Suppressor macrophage treated with lipopolysaccharide for 4 hours (primary cell): ENCODE measurements at regions not wholly inside any gene's neighbourhood (a gene's known extent, or its start where the extent isn't known, plus 50 kb on each side); places are given as distances from the start of the nearest gene placed in this dataset.

Experiments
- DNase-seq: peaks from one replicate; pipeline ENCODE4 v3.0.0-alpha.2; 2020

DNA sequence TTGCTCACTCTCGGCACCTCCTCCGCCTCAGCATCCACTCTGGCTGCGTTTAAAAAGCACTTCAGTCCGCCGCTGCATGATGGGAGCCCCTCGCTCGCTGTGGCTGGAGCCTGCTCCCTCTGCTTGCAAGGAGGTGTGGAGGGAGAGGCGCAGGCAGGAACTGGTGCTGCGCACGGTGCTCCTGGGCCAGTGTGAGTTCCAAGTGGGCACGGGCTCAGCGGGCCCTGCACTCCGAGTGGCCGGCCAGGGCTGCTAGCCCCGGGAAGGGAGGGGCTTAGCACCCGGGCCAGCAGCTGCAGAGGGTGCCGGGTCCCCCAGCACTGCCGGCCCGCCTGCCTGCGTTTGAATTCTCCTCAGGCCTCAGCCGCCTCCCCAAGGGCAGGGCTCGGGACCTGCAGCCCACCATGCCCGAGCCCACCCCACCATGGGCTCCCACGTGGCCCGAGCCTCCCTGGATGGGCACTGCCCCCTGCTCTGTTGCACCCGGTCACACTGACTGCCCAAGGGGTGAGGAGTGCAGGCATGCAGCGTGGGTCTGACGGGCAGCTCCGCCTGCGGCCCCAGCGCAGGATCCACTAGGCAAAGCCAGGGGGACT is 1599.5 kb downstream of the NCAM2 start:
- DNase-seq: no peak

DNA sequence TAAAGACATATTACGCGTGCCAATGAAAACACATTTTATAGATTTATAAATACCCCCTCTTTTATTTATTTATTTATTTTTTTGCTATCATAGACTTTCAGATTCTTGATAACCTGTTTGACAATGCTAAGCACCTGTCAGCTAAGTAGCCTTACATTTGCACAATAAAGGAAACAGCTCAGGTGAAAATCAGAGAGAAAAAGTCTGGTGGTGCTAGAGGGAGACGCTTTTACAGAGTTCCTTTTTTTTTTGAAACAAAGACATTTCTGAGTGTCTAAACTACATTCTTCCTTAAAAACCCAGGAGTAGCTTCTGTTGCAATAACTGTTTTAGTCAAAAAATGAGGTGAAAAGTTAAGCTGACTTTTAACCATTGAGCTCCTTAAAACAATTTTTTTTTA is 1611.6 kb downstream of the NCAM2 start:
- DNase-seq: no peak

DNA sequence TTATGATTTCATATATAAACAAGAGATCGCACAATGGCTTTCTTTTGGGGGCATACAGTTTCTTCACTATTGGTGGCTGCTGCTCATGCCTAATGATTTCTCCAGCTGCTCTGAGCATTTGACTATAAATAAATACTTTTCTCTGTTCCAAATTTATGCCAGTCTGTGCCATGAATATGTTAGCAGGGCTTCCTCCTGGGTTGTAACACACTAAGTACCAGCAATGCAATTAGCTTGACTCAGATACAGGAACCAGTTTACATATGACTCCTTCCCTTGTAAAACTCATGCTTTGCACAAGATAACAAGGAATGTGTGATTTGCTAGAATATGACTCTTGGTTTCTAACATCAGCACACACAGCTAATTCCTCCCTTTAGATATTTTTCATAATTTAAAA is 1629.7 kb downstream of the NCAM2 start:
- no peak for DNase-seq

DNA sequence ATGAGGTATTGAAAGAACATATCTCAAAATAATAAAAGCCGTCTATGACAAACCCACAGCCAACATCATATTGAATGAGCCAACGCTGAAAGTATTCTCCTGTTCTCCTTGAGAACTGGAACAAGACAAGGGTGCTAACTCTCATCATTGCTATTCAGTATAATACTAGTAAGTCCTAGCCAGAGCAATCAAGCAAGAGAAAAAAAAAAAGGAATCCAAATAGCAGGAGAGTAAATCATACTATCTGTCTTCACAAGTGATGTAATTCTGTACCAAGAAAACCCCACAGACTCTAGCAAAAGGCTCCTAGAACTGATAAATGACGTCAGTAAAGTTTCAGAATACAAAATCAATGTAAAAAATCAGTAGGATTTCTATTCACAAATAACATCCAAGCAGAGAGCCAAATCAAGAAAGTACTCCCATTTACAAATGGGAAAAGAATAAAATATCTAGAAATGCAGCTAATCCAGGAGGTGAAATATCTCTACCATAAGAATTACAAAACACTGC is 1632.8 kb downstream of the NCAM2 start:
- DNase-seq: no peak

DNA sequence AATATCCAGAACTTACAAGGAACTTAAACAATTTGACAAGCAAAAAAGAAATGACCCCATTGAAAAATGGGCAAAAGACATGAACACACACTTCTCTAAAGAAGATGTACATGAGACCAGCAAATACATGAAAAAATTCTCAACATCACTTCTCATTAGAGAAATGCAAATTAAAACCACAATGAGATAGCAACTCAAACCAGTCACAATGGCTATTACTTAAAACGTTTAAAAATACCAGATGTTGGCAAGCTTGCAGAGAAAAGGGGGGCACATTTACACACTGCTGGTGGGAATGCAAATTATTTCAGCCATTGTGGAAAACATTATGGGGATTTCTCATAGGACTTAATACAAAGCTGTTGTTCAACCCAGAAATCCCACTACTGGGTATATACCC is 1634.0 kb downstream of the NCAM2 start:
- no peak for DNase-seq

DNA sequence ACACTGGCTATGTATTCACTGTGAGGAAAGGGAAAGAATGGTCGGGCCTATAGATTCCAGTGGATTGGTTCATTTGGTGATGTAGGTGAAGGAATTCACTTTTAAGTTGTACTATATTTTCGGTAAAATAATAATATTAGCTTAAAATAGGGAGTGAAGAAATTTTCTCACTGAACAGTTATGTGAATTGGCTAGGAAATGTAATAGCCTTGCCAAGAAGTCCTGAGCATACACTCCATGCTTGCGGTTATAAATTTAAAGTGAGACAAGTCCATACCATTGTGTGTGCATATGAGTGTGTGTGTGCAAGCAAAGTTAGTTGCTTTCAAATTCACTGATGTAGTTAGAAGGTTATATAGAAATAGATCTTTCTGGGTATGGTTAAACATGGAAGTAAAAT is 1651.0 kb downstream of the NCAM2 start:
- DNase-seq: no peak

DNA sequence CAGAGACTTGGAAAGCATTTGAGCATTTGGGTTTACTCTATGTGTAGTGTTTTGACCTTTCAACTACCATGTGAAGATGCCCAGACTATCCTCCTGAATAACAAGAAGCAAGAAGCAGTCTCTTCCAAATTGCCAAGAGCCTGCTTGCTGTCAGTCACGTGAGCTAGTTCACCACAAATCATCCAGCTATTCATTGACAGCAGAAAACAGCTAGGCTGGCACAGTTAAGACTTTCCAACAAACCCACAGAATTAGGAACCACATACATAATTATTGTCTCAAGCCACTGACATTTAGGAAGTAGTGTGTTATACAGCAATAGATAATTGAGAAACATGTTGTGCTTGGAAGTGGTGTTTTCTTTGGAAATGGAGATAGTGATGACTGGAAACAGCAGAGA is 1652.0 kb downstream of the NCAM2 start:
- DNase-seq: no peak

DNA sequence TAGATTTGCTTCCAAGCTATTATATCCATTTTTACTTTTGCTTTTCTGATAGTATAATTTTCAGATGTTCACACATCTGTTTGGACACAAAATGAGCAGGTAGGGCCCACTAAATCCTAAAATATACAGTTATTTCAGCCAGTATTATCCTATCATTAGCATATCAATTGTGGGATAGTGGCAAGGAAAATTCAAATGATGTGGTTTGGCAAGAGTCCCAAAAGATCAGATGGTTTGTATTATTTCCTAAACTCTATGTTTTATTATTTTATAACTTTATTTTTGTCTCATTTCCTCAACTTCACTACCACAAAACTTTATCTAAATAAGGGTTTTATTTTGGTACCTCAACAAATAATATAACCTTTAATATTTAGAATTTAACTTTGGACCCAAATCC is 1659.6 kb downstream of the NCAM2 start:
- no peak for DNase-seq

DNA sequence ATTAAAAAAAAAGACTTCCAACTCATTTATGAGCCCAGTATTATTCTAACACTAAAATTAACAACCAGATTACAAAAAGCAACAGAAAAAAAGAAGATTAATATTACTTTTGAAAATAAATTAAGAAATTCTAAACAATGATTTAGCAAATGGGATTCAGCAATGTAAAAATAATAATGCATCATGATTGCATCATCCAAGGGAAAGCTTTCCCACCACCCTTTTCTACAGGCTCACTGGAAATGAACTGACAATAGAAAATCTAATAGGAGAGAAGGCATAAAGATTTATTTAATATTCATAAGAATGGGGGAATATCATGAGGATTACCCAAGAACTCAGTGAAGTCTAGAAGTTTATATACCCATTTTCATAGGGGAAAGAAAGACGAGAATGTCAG is 1671.9 kb downstream of the NCAM2 start:
- no peak for DNase-seq

DNA sequence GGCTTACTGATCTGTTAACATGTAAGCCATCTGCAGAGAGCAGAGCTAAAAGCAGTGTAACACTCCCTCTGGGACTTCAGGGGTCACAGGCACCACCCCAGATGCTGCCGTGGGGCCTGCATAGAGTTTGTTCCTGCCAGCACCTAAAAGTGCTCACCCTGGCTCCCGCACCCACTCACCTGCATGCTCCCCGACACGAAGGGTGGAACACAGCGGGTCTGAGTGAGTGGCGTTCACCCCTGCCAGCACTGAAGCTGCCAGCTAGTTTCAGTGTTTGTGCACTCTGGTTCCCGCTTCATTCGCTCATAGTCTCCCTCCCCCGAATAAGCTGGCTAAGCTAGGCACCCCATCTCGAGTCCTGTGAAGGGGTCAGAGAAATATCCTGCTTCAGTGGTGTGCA is 1681.0 kb downstream of the NCAM2 start:
- no peak for DNase-seq

DNA sequence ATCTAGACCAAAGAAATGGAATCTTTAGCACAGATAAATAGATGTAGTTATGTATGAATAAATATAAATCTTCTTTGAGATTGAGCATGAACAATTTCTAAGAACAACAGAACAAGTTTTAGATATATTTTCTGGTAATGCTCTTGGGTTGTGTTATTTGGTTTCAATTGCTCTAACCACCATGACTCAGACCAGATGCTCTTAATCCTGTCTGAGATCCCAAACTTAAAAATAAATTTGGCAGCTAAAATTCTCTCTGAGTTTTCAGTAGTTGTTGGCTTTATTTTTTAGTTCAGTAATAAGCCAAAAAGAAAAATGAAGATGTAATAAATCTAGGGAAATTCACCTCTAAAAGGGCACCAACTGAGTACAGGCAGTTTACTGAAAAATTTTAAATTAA is 1693.4 kb downstream of the NCAM2 start:
- no peak for DNase-seq

DNA sequence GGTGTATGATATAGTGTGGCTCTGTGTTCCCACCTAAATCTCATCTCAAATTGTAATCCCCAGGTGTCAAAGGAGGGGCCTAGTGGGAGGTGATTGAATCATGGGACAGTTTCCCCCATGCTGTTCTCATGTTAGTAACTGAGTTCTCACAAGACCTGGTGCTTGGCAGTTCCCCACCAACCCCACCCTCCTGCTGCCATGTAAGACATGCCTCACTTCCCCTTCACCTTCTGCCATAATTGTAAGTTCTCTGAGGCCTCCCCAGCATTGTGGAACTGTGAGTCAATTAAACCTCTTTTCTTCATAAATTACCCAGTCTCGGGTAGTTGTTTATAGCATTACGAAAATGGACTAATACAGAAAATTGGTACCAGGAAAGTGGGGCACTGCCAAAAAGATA is 1705.3 kb downstream of the NCAM2 start:
- no peak for DNase-seq

DNA sequence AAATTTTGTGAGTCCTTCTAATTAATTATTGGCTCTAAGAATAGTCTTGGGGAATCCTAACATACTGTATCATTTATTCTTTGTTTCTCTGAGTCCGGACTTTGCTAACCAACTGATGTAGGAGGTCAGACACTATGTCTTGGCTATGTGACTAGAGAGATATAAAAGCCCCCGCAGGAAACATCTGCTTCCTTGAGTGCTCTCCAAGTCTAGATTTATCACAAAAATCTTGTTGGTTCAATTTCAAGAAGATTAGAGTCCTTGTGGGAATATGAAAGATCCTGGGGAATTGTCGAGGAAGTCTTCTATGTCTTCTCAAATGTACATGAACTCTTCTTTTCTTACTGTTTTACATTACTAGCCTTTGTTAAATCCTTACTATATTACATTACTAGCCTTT is 1712.5 kb downstream of the NCAM2 start:
- no peak for DNase-seq

DNA sequence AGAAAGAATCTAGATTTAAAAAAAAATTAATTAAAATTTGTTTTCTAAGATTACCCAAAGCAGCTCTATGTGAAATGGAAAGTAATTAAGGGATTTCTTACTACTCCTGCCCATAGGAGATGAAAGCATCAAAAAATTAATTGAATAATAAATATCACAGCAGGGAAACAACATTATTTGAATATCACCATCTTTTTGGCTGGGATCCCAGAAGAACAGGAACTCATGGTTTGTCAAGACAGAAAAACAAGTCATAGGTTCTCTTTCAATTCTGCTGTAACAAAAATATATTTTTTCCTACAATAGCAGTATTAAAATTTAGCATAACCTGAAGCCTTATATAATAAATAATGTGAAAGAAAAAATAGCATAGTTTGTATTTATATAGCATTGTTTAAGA is 1713.4 kb downstream of the NCAM2 start:
- DNase-seq: no peak

DNA sequence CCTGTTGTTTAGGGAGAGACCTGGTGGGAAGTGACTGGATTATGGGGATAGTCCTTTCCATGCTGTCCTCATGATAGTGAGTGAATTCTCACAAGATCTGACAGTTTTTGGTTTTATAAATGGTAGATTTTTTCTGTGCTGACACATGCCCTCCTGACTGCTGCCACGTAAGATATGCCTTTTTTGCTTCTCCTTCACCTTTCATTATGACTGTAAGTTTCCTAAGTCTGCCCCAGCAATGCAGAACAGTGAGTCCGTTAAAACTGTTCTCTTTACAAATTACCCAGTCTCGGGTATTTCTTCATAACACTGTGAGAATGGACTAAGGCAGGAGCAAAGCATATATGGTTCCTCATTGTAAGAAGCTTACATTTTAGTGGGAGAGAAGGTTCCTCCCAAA is 1727.2 kb downstream of the NCAM2 start:
- DNase-seq: no peak

DNA sequence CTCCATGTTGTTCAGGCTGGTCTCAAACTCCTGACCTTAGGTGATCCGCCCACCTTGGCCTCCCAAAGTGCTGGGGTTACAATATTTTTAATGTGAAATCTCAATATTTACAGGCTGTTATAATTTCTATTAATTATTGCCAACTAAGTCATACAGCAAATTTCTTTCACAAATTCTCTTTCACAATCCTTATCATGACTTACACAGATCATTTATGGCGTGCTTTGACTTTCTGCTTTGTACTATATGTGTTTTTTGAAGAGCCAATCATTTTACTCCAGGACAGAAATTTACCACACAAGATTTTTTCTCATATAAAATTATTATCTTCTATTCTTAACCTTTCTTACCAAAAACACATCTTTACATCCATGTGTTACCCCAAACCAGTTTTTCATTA is 1729.9 kb downstream of the NCAM2 start:
- no peak for DNase-seq

DNA sequence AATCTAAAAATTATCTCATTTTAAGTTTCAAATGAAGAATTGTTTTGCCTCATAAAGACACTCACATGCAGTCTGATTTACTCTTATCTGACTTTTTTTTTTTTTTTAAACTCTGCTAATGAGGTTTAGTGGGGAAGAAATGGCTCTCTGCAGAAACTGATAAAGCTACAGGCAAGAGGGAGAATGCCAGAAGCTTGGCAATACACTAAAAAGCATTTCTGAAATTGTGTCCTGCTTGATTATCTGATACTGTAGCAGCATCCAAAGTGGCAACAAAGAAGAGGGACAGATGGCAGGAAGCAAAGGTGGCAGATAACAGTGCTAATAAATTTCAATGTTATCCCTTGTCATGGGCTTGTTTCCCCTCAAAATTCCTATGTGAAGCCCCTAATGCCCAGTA is 1744.9 kb downstream of the NCAM2 start:
- no peak for DNase-seq

DNA sequence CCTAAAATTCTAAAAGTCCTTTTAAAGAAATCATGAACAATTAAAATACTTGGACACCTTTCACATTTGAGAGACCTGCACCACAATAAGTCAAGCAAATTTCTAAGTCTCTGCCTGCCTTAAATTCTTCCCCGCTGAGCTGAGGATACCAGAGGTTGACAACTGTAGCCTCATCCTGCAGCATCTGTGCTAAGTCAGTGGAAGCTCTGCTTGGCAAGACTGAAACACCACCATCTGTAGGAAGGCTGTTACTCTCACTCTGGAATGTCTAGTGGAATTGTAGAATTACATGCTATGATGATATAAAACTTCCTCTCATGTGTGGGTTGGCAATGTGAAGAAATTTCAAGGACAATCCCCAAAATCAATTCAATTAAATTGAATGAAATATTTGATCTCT is 1756.5 kb downstream of the NCAM2 start:
- no peak for DNase-seq

DNA sequence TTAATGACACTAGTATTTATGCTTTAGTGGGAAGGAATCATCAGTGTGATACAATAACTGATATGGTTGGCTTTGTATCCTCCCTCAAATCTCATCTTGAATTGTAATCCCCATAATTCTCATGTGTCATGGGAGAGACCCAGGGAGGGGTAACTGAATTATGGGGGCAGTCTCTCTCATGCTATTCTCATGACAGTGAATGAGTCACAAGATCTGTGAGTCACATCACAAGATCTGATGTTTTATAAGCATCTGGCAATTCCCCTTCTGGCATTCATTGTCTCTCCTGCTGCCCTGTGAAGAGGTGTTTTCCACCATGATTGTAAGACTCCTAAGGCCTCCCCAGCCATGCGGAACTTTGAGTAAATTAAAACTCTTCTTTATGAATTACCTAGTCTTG is 1760.3 kb downstream of the NCAM2 start:
- DNase-seq: peak; percentile 0

DNA sequence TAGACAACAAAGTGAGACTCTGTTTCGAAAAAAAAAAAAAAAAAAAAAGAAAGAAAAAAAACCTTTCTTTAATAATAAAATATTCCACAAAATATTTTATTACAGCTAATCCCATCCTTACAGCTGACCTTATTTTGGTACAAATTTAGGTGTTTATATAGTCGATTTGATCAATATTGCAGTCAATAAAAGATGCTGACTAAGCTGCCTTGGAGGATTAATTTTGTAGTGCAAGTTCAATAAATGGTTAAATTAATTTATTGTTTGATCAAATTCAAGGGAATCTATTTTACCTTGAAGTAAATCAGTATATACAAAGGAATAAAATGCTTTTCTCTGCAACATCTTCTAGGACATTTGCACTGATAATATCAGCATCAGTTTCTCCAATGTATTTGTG is 1764.3 kb downstream of the NCAM2 start:
- no peak for DNase-seq

DNA sequence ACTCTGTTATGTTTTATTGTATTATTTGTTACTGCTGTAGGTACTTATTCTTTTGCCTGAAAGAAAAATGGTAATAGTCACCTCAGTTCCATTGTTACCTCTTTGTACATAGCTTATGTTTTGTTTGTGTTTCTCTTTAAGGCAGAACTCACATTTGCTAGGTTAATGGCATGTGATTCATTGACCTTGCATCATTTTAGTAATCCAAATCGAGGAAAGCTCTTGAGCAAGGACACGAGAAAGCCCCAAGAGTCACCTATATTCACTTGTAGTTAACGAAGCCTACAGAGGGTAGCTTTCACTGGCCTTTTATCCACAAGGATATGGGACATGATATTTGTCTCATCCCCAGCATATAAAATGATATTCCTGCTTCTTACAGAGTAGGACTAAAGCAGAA is 1765.2 kb downstream of the NCAM2 start:
- no peak for DNase-seq

DNA sequence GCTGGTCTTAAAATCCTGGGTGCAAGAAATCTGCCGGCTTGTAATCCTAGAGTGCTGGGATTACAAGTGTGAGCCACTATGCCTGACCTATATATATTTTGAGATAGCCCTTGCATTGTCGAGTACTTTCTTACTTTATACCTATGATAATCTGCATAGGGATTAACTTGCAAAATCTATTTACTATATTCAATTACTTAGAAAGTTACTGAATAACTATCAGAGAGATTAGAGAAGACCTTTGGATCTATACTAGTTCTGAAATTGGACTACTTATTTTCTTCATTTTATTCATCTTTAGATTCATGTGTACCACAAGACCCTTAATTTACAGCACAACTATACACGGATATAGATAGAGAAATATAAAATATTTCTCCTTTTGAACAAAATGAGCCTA is 1766.0 kb downstream of the NCAM2 start:
- no peak for DNase-seq

DNA sequence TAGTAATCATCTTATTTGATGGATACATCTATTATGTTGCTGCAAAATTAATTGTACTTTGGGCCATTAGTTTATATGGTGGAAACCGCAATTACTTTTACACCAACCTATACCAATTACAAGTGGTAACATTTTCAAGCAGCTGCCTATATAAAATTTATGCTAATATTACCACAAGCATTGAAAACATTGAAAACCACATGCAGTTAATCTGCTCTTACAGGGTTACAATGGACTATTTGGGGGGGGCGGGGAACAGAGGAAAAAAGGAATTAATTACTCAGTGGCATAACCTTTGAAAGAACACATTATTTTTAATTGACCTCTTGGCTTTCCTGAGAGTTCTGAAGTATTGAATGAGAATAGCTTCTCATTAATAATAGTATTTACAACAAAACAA is 1793.2 kb downstream of the NCAM2 start:
- DNase-seq: no peak

DNA sequence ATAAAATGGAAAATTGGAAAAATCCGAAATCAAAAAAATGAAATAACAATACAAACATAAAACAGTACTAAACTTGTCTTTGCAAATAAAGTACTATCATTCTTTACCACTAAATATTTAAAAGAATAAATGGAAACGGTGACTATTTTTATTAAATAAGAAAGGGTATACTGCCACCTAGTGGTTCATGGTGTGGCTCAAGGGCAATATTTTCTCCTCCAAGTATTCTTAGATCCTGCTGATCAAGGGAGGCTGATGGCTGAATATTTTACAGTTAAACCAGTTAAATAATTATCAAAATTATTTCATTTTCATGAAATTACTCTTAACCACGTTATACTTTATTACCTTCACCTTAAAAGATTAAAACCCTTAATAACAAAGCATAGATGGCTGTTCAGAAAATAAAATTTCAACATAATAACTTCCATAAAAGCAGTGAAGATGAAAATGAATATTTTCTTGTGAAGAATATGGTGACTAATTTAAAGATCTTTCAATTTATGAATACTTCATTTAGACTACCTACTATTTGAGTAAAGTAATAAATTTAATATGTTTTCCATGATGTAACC is 1793.9 kb downstream of the NCAM2 start:
- DNase-seq: peak; percentile 72

DNA sequence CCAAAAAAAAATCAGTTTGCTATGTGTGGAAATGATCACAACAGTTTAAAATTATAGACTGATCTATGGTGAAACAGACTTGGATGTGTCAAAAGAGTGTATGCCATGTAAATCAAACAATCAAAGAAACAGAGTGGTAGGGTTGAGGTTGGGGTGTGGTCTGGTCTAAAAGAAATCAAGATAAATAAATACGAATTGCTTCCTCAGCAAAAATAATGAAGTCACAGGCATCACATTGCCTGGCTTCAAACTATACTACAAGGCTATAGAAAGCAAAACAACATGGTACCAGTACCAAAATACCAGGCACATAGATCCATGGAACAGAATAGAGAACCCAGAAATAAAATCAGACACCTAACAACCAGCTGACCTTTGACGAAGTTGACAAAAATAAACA is 1796.9 kb downstream of the NCAM2 start:
- no peak for DNase-seq
